GM21526 (cell line): ENCODE measurements at regions not wholly inside any gene's neighbourhood (a gene's known extent, or its start where the extent isn't known, plus 50 kb on each side); places are given as distances from the start of the nearest gene placed in this dataset.
"Not testable (repeated sequence)": the region's sequence is repeated elsewhere in the genome, so short reads cannot be mapped to it uniquely, and the experiment has no call there.

Source experiments
- ATAC-seq: cut with Tn5 transposase; IDR thresholded peaks from one replicate; pipeline ENCODE4 v1.9.1; 2021; ENCODE audit warnings: moderate library complexity; ENCODE audit not compliant: unreplicated experiment, low FRiP score

DNA sequence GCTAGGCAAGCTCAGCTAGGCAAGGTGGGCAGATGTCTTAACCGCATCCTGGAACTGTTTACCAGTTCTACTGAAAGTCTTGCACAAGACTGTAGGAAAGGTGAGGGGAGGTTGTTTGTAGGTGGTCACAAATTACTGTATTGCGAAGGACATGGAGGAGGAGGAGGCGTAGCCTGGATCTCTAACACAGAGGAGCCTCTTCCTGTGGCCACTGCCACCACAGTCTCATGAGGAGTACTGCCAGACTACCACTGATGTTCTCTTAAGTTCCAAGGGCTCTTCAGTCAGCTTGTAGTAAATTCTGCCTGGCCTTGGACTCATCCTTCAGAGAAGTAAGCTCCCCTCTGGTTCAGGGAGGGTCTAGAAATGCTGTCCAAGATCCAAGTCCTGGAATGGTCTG, 258.6 kb downstream of the FAT4 start:
- no peak for ATAC-seq

DNA sequence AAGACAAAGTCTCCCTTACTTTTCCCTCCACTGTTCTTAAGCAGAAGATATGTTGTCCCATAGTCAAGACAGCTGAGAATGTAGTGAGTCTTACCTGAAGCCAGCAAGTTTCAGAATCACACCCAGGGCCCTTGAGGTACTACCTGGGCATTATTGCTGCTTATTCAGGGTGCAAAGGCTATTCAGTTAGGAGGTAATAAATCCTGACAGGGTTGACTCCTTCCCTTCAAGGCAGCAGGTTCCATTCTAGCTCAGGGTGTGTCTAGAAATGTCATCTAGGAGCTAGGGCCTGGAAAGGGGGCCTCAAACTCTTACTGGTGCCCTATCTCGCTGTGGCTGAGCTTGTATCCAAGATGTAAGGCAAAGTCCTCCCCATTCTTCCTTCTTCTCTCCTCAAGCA, 259.0 kb downstream of the FAT4 start:
- no peak for ATAC-seq

DNA sequence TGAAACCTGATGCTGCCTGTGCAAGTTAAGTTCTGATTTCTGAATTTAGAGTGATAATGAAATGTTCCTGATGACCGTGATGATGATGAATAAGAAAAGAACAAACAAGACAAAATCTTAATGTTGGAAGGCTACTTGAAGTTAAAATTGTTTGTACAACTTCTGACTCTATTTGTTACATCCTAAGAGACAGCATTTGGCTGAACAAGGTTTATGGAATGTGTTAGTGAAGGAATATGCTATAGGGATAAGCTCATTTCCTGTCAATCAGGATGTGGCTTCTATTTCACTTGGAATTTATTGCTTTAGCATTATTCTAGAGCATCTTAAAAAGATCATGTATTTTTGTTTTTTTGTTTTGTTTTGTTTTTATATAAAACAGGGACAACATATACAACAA, 267.5 kb downstream of the FAT4 start:
- no peak for ATAC-seq

DNA sequence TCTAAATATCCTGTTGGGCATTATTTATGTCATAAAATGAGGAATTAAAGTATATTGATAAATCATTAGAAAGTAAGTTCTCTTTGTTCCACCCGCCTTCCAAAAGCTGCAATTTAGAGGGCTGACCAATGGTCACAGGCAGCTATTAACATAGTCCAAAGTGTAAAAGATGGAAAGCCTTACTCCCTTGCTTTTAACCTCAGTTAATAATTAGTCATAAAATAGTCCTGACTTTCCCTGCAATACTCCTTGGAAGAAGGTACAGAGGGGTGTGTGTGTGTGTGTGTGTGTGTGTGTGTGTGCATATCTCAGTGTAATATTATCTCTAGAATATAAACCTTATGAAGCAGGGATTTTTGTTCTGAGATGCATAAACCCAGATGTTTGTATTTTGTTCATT, 275.4 kb downstream of the FAT4 start:
- no peak for ATAC-seq

DNA sequence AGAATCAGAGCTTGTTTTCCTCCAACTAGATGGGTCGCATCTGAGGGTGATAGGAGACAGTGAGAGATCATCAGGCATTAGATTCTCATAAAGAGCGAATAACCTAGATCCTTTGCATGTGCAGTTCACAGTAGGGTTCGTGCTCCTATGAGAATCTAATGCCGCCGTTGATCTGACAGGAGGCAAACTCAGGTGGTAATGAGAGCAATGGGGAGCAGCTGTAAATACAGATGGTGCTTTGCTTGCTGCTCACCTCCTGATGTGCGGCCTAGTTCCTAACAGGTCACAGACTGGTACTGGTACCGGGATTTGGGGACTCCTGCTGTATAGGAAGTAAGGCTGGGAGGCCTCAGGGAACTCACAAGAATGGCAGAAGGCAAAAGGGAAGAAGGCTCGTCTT, 276.5 kb downstream of the FAT4 start:
- ATAC-seq: no peak

DNA sequence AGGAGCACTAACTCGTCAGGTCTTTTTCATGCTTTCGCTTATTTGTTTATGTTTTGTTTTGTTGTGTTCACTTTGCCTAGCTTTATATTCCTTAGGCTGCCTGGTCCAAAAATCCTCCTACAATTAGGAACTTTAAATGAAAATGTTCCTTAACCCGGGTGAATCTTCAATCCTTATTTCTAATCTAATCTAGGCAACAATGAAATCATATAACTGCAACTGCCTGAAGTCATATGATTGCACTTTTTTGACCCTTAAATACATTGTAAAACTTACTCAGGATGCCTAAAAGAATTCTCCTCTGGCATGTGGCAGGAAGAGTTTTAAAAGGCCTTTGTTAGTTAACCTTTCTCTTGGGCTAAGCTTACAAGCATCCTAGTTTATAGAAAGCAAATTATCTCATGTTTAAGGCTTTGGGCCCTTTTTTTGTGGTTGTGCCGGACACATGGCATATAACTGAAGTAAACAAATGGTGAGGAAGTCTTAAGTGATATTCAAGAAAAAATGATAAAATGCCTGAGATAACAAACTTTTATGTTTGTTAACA, 279.4 kb downstream of the FAT4 start:
- ATAC-seq: no peak

DNA sequence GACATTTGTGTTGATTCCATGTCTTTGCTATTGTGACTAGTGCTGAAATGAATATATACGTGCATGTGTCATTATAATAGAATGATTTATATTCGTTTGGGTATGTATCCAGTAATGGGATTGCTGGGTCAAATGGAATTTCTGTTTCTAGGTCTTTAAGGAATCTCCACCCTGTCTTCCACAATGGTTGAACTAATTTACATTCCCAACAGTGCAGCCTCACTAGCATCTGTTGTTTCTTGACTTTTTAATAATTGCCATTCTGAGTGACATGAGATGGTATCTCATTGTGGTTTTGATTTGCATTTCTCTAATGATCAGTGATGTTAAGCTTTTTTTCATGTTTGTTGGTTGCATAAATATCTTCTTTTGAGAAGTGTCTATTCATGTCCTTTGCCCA, 291.2 kb downstream of the FAT4 start:
- ATAC-seq: not testable (repeated sequence)

DNA sequence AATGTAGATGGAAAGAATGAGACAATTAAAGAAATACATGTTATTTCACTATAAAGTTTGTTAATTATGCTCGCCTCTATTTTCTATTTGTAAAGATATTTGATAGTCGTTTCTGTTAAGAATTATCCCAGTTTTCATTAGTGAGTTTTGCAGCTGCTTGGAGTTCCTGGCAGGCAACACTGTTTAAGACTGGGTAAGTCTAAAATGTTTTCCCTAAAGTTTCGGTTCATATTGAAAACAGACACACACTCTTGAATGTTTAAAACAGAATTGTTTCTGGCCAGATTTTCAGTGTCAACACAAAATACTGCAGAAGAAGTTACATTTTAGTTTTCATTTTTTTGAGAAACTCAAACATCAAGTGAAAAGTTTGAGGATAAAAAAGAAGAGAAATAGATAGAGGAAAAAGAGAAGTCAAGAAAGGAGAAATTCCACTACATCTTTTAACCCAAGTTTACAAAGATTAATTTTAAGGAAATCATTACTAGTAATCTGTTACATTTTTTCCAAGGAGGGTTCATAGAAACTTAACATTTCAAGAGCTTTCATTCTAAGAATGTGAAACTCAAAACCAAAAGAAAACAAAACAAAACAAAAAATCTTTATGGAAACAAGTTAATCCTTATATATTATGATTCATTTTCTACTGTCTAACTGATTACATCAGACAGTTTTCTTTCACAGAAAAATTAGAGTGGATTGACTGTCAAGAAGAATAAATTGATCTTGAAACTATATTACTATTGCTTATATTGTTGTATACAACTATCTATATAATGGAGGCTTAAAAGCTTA, 305.5 kb downstream of the FAT4 start:
- ATAC-seq: no peak

DNA sequence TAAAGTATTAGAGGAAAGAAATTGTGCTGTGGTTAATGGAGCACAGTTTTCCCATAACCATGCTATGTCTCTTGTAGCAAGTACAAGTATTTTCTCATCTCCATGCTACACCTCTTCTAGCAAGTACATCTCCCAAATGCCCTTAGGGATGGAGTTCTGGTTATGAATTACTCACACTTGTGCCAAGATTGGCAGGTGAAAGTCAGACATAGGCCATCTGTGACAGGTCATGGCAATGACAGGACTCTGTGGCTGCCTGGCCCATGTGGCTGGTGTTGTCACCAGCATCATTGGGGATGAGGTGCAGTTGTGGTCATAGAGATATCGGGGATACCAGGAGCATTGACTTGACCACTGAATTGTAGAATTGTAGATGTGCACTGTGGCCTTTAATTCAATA, 310.2 kb downstream of the FAT4 start:
- ATAC-seq: no peak

DNA sequence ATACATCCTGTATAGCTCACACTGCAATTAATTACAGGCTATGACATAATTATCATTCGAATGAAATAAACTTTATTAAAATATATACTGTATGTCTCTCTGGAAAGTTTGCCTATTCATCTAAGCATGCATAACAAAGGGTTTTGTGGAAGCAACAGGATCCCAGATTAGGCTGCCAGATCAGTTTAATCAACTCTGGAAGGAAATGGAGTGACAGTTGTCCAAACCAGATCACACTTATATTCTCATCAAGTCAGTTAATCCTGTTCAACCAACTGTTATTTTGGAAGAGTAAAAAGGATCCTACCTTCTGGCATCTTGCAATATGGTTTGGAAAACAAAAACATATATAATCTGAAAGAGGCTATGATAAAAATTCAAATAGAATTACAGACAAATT, 312.2 kb downstream of the FAT4 start:
- ATAC-seq: no peak

DNA sequence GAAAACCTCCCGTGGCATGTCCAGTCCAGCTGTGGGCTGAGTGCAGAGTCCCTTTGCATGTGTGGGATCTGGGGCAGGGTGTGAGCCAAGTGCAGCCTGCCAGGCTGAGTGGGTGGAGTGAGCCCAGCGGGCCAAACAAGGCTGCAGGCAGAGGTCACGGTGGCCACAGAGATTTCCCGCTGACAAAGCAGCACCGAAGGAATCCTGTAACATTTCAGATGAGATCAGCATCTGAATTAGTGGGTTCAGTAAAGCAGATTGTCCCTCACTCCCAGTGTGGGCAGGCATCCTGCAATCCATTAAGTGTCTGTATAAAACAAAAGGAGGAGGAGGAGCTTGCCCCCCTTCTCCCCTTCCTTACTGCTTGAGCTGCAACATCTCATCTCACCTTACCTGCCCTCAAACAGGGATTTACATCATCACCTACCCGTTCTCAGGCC, 324.4 kb downstream of the FAT4 start:
- no peak for ATAC-seq

DNA sequence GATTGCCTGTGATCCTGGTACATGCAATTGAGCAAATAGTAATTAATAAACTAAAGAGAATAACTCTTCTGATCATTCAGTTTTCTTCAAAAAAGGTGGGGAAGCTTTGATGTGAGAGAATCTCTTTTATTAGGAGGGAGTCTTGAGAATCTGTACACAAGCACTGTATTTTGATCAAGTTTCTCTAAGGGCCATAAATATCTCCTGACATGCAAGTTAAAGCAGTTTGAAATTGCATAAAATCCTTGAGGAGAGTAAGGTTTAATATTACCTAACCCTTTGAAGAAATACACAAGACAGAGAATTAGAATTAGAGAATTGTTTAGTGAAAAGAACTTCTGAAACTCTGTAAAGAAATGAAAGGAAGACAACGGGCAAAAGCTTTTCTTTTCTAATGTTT, 326.9 kb downstream of the FAT4 start:
- ATAC-seq: no peak

DNA sequence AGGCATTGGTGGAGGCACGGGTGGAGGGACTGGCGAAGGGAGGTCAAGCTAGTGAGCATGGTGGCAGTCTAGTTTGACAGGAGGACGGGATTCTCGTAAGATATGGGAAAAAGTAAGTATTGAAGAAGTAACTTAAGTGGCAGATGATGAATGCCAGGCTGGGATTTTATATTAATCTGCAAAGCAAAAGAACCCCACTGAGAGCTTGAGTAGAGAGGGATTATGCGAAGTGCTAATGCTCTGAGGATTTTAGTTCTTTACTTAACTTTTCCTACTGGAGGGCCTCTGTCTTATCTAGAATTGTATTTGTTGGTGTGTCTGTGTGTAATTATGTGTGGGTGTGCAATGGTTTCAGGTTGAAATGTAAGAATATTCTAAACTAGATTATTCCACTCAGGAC, 327.9 kb downstream of the FAT4 start:
- ATAC-seq: no peak

DNA sequence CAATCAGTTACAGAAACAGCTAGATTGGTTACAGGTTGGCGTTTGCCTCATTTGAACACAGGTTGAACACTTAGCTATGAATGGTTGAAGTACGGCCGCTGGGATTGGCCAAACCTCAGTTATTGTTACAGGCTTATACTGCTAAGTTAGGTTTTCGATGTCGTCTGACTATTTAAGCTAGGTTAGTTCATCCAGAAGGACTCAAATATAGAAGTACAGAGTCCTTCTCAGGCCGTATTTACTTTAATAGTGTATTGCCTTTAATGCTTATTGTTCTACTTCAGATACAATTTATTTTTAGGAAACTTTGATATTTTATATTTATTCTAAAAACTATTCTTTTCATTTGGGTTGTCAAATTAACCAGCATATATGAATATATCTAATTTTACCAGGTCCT, 334.7 kb downstream of the FAT4 start:
- ATAC-seq: no peak

DNA sequence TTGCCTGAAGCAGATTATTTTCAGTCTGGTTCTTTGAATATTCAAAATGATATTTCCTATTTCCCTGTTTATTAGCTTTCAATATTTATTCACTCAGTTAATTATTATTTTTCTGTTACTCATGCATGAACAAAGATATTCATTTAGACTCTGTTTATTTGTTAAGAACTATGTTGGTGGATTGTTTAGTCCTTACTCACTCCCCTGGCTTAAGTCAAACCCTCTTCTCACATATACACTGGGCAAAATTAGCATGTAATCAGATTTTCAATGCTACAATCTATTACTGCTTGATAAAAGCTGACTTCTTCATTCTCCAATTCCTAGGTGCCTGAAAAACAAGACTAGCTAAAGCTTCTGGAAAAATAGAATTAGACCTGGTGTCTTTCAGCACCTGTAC, 335.8 kb downstream of the FAT4 start:
- no peak for ATAC-seq

DNA sequence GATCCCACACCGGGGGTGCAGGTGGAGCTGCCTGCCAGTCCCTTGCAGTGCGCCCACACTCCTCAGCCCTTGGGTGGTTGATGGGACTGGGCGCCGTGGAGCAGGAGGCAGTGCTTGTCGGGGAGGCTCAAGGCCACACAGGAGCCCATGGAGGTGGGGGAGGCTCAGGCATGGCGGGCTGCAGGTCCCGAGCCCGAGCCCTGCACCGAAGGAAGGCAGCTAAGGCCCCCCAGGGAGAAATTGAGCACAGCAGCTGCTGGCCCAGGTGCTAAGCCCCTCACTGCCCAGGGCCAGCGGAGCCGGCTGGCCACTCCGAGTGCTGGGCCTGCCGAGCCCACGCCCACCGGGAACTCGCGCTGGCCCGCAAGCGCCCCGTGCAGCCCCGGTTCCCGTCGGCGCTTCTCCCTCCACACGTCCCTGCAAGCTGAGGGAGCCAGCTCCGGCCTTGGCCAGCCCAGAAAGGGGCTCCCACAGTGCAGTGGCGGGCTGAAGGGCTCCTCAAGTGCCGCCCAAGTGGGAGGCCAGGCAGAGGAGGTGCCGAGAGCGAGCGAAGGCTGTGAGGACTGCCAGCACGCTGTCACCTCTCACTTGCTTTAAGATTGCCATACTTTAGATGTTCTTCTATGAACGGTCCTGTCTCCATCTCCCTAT, 337.1 kb downstream of the FAT4 start:
- ATAC-seq: not testable (repeated sequence)

DNA sequence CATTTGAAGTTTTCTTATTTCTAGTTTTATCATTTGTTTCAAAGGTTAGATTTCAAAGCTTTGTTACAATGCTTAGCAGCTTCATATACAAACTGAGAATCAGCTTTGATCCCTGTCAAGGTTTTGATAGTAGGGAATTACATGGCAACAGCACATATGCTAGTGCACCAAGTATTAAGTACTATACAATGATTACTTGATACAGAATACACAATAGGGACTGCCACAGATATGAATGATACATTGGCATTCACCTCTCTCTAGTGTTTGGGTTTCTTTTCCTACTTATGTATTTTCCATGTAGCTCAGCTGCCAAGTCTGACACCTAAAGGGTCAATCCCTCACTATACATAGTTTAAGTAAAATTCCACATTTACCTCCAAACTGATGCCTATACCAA, 344.0 kb downstream of the FAT4 start:
- ATAC-seq: no peak

DNA sequence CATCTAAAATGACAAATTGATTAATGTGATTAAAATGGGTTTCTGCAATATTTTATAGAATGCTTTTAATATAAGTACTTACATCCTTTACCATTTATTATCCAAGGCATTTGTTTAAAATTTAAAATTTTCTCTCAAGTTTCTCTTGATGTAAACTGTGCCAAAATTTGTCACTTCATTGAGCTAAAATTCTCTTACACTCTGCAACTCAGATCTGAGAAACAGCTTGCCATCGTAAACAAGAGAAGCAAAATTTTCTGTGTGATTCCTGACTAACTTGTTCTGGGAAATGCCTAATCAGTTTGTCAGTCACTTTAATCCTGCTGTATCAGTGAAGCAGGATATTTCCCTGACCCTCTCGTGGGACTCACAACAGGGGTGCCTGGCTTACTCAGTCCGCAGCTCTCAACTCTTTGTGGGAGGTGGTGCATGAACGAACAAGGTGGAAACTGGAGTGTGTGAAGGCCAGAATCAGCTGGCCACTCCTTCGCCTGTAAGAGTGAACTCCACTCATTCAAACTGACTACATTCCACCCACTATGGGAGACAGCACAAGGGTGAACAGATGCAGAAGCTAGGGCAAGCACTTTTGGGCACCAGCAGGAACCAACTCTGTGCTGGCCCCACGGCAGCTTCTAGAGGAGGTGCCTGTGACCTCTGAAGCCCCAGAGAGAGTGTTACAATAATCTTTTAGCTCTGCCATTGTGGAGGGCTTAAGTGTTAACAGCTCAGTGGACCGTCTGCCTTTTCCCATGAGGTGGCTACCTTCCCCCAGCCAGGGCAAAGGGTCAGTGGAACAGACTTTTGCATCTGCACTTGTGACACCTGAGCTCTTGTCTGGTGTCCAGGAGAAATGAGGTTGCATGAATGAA, 349.4 kb downstream of the FAT4 start:
- ATAC-seq: no peak

DNA sequence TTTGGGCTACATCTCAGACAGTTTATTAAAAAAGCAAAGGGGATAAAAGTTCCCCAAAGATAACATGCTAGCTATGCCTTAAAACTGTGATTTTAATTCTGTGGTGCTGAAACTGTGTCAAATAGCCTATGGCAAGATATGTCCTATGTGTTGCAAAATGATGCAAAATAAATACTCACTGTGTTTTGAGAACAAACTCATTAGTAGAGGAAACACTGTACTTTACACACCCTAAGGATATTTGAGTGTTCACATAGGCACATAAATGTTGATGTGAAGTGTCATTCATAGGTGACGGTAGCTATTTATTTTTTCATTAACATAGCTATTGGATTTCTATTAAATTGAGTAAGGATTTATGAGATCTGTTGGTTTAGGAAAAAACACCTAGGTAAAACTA, 351.9 kb downstream of the FAT4 start:
- ATAC-seq: no peak

DNA sequence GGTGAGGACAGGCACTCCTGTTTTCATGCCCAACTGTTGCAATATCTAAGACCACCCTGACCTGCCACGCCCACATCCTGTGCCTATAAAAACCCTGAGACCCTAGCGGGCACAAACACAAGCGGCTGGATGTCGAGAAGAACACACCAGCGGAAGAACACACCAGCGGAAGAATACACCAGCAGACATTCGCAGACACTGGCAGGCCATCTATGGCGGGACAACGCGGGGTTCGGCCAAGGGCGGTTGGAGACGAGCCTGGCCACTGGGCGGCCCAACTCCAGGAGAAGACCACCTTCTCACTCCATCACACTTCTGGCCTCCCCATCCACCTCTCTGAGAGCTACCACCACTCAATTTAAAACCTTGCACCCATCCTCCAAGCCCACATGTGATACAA, 361.4 kb downstream of the FAT4 start:
- ATAC-seq: no peak

DNA sequence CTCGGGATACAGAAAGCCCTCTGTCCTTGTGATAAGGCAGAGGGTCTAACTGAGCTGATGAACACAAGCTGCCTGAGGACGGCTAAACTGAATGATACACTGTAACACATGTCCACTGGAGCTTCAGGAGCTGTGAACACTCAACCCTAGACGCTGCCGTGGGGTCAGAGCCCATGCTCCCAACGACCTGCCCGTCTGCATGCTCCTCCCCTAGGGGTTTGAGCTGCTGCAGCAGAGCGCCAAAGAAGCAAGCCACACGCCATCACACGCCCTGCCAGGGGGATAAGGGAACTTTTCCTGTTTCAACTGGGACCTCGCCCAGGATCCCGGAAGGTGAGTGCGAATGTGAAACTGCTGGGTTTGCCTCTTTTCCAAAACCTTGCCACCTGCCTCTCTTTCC, 361.8 kb downstream of the FAT4 start:
- no peak for ATAC-seq
